Erythroblast (primary cell): ENCODE measurements at regions not wholly inside any gene's neighbourhood (a gene's known extent, or its start where the extent isn't known, plus 50 kb on each side); places are given as distances from the start of the nearest gene placed in this dataset.

Source experiments
- GATA1 ChIP-seq: IDR thresholded peaks from 2 replicates; pipeline ENCODE4 v1.6.1; 2011; ENCODE audit warnings: low read depth, mild to moderate bottlenecking, control low read depth, low read length, moderate library complexity
- POLR2A ChIP-seq: IDR thresholded peaks from 2 replicates; pipeline ENCODE4 v1.6.1; 2011; ENCODE audit warnings: mild to moderate bottlenecking, low read length

DNA sequence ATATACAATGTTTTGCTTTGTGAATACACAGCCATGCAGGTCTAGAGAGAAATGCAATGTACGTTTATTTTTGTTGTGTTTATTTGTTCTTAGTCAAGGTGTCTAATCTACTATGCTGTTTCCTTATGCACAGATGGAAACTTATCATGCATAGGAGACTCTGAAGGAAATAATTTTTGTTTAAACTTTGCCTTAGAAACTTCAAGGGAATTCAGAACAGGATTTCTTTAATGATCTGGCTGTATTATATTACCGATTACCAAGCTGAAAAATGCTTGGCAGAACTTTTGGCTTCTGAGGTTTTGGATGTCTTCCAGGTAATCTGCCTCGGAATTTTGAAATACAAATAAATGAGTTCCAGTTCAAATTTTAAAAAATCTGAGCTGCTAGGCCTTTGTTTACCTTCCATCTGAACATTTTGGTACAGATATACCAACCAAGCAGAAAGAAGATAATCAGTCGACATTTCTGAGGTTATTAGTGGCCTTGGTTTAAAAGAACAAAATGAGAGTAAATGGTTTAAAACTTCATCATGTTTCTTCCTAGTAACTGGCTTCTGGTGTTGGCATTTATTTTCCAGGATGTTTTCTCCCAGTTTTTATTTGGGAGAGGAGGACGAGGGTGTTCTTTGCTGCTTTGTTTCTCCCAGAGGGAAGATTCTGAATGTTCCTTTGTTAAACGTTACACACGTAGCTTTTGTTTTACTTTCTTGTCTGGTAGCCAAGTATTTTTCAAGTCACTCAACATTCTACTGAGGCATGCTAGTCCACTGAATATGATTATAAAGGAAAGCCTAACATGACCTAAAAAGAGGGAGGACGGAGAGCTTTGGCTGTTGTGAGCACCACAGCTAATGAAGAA lies 421.8 kb upstream of the TBL1XR1 start:
- TF ChIP-seq GATA1 (no peak), POLR2A (no peak)
